ENCODE measurements at regions not wholly inside any gene's neighbourhood (a gene's known extent, or its start where the extent isn't known, plus 50 kb on each side); places are given as distances from the start of the nearest gene placed in this dataset.

- TF ChIP-seq POLR2A (IDR thresholded peaks at IDR 0.05; ENCODE audit: low read length) (no peak), GATA1 (IDR thresholded peaks at IDR 0.05; ENCODE audit: low read depth, low read length) (no peak)
Observed at GRCh38 chr2:123073371-123073770, 951.7 kb upstream of the CNTNAP5 start.
